ENCODE measurements at regions not wholly inside any gene's neighbourhood (a gene's known extent, or its start where the extent isn't known, plus 50 kb on each side); places are given as distances from the start of the nearest gene placed in this dataset.
A peak's percentile ranks its signal among the peaks of the same experiment; 100 is the strongest.
"Not testable (repeated sequence)": the region's sequence is repeated elsewhere in the genome, so short reads cannot be mapped to it uniquely, and the experiment has no call there.

DNA sequence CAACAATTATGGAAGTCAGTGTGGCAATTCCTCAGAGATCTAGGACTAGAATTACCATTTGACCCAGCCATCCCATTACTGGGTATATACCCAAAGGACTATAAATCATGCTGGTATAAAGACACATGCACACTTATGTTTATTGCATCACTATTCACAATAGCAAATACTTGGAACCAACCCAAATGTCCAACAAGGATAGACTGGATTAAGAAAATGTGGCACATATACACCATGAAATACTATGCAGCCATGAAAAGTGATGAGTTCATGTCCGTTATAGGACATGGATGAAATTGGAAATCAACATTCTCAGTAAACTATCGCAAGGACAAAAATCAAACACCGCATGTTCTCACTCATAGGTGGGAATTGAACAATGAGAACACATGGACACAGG lies 306.4 kb upstream of the DEFB115 start:
- H3K9me3 ChIP-seq (ENCODE audit: control insufficient read depth, low read length); DNase-seq; H3K4me3 ChIP-seq (ENCODE audit: low read length in 2 of 2); H3K27ac ChIP-seq (ENCODE audit: low read depth in 1 of 2, low read length in 2 of 2); H3K4me1 ChIP-seq (ENCODE audit: control insufficient read depth in 1 of 2, insufficient read depth in 2 of 2, low read length in 2 of 2); H3K27me3 ChIP-seq (ENCODE audit: control insufficient read depth in 1 of 2, insufficient read depth in 2 of 2, low read length in 1 of 2); ATAC-seq (ENCODE audit: low FRiP score); intact Hi-C loops (cut with DNase I); H3K36me3 ChIP-seq (ENCODE audit: control insufficient read depth in 1 of 2, insufficient read depth in 2 of 2, low read length in 1 of 2): not testable (repeated sequence)
- WGBS, 2 donors = 76 to 80% methylated on average over 3 of the region's 3 CpGs

DNA sequence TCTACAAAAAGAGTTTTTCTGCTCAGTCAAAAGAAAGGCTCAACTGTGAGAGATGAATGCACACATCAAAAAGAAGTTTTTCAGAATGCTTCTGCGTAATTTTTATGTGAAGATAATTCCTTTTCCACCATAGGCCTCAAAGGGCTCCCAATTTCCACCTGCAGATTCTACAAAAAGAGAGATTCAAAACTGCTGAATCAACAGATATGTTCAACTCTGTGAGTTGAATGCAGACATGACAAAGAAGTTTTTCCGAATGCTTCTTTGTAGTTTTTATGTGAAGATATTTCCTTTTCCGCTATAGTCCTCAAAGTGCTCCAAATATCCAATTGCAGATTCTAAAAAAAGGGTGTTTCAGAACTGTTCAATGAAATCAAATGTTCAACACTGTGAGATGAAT lies 300.8 kb upstream of the DEFB115 start:
- DNase-seq; intact Hi-C loops (cut with DNase I); H3K27ac ChIP-seq (ENCODE audit: low read depth in 1 of 2, low read length in 2 of 2); H3K27me3 ChIP-seq (ENCODE audit: control insufficient read depth in 1 of 2, insufficient read depth in 2 of 2, low read length in 1 of 2); H3K4me3 ChIP-seq (ENCODE audit: low read length in 2 of 2); ATAC-seq (ENCODE audit: low FRiP score); H3K36me3 ChIP-seq (ENCODE audit: control insufficient read depth in 1 of 2, insufficient read depth in 2 of 2, low read length in 1 of 2); H3K9me3 ChIP-seq (ENCODE audit: control insufficient read depth, low read length); H3K4me1 ChIP-seq (ENCODE audit: control insufficient read depth in 1 of 2, insufficient read depth in 2 of 2, low read length in 2 of 2): not testable (repeated sequence)
- WGBS, 2 donors = 65 to 75% methylated on average over 3 of the region's 3 CpGs

DNA sequence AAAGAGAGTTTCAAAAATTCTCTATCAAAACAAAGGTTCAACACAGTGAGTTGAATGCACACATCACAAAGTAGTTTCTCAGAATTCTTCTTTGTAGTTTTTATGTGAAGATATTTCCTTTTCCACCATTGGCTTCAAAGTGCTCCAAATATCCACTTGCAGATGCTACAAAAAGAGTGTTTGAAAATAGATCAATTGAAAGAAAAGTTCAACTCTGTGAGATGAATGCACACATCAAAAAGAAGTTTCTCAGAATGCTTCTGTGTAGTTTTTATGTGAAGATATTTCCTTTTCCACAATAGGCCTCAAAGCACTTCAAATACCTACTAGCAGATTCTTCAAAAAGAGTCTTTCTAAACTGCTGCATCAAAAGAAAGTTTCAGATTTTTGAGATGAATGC lies 298.3 kb upstream of the DEFB115 start:
- H3K9me3 ChIP-seq (ENCODE audit: control insufficient read depth, low read length); H3K4me1 ChIP-seq (ENCODE audit: control insufficient read depth in 1 of 2, insufficient read depth in 2 of 2, low read length in 2 of 2); intact Hi-C loops (cut with DNase I); DNase-seq; H3K4me3 ChIP-seq (ENCODE audit: low read length in 2 of 2); H3K36me3 ChIP-seq (ENCODE audit: control insufficient read depth in 1 of 2, insufficient read depth in 2 of 2, low read length in 1 of 2); H3K27me3 ChIP-seq (ENCODE audit: control insufficient read depth in 1 of 2, insufficient read depth in 2 of 2, low read length in 1 of 2); ATAC-seq (ENCODE audit: low FRiP score); H3K27ac ChIP-seq (ENCODE audit: low read depth in 1 of 2, low read length in 2 of 2): not testable (repeated sequence)

DNA sequence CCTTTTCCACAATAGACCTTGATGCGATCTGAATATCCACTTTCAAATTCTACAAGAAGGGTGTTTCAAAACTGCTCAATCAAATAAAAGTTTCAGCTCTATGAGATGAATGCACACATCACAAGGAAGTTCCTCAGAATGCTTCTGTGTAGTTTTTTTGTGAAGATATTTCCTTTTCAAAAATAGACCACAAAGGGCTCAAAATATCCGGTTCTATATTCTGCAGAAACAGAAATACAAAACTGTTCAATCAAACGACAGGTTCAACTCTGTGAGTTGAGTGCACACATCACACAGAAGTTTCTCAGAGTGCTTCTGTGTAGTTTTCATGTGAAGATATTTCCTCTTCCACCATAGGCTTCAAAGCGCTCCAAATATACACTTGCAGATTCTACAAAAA lies 293.9 kb upstream of the DEFB115 start:
- Histone ChIP-seq H3K27ac (ENCODE audit: low read depth in 1 of 2, low read length in 2 of 2) (no peak overlapping the region), H3K4me1 (ENCODE audit: control insufficient read depth in 1 of 2, insufficient read depth in 2 of 2, low read length in 2 of 2) (no peaks in the 10 kb centered on the region), H3K27me3 (ENCODE audit: control insufficient read depth in 1 of 2, insufficient read depth in 2 of 2, low read length in 1 of 2) (no peaks in the 10 kb centered on the region), H3K9me3 (ENCODE audit: control insufficient read depth, low read length) (no peaks in the 10 kb centered on the region), H3K36me3 (ENCODE audit: control insufficient read depth in 1 of 2, insufficient read depth in 2 of 2, low read length in 1 of 2) (no peaks in the 10 kb centered on the region), H3K4me3 (ENCODE audit: low read length in 2 of 2) (no peak overlapping the region)
- ATAC-seq (ENCODE audit: low FRiP score) (no peak), DNase-seq (no peak)
- intact Hi-C loops (cut with DNase I) = no loop called here
- 75 to 77% methylated on average over 4 of the region's 4 CpGs for WGBS, 2 donors

DNA sequence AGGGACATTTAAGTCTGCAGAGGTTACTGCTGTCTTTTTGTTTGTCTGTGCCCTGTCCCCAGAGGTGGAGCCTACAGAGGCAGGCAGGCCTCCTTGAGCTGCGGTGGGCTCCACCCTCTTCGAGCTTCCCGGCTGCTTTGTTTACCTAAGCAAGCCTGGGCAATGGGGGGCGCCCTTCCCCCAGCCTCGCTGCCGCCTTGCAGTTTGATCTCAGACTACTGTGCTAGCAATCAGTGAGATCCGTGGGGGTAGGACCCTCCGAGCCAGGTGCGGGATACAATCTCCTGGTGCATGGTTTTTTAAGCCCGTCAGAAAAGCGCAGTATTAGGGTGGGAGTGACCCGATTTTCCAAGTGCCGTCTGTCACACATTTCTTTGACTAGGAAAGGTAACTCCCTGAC lies 281.6 kb upstream of the DEFB115 start:
- H3K4me1 ChIP-seq (ENCODE audit: control insufficient read depth in 1 of 2, insufficient read depth in 2 of 2, low read length in 2 of 2); H3K27me3 ChIP-seq (ENCODE audit: control insufficient read depth in 1 of 2, insufficient read depth in 2 of 2, low read length in 1 of 2); ATAC-seq (ENCODE audit: low FRiP score); H3K36me3 ChIP-seq (ENCODE audit: control insufficient read depth in 1 of 2, insufficient read depth in 2 of 2, low read length in 1 of 2); H3K4me3 ChIP-seq (ENCODE audit: low read length in 2 of 2); H3K9me3 ChIP-seq (ENCODE audit: control insufficient read depth, low read length); intact Hi-C loops (cut with DNase I); H3K27ac ChIP-seq (ENCODE audit: low read depth in 1 of 2, low read length in 2 of 2): not testable (repeated sequence)
- DNase-seq = peak in 1 of 2 donors; percentile 50
- 86 to 89% methylated on average over 13 of the region's 13 CpGs for WGBS, 2 donors

DNA sequence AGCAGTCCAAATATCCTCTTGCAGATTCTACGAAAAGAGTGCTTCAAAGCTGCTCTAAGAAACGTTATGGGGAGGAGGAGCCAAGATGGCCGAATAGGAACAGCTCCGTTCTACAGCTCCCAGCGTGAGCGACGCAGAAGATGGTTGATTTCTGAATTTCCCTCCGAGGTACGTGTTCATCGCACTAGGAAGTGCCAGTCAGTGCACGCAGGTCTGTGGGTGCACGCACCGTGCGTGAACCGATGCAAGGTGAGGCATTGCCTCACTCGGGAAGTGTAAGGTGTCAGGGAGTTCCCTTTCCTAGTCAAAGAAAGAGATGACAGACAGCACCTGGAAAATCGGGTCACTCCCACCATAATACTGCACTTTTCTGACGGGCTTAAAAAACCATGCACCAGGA lies 272.1 kb upstream of the DEFB115 start:
- WGBS, 2 donors = 90% methylated on average over 18 of the region's 18 CpGs
- no peaks in the 10 kb centered on the region for H3K9me3 ChIP-seq (ENCODE audit: control insufficient read depth, low read length)
- DNase-seq (no peak), ATAC-seq (ENCODE audit: low FRiP score) (no peak)
- H3K4me3 ChIP-seq (ENCODE audit: low read length in 2 of 2) = no peak overlapping the region
- no peak overlapping the region for H3K27ac ChIP-seq (ENCODE audit: low read depth in 1 of 2, low read length in 2 of 2)
- intact Hi-C loops (cut with DNase I) = no loop called here
- H3K36me3 ChIP-seq (ENCODE audit: control insufficient read depth in 1 of 2, insufficient read depth in 2 of 2, low read length in 1 of 2) = no peaks in the 10 kb centered on the region
- no peaks in the 10 kb centered on the region for H3K27me3 ChIP-seq (ENCODE audit: control insufficient read depth in 1 of 2, insufficient read depth in 2 of 2, low read length in 1 of 2)
- H3K4me1 ChIP-seq (ENCODE audit: control insufficient read depth in 1 of 2, insufficient read depth in 2 of 2, low read length in 2 of 2) = no peaks in the 10 kb centered on the region

Data from aorta (tissue), 5 donors.